ENCODE measurements at regions not wholly inside any gene's neighbourhood (a gene's known extent, or its start where the extent isn't known, plus 50 kb on each side); places are given as distances from the start of the nearest gene placed in this dataset.

DNA sequence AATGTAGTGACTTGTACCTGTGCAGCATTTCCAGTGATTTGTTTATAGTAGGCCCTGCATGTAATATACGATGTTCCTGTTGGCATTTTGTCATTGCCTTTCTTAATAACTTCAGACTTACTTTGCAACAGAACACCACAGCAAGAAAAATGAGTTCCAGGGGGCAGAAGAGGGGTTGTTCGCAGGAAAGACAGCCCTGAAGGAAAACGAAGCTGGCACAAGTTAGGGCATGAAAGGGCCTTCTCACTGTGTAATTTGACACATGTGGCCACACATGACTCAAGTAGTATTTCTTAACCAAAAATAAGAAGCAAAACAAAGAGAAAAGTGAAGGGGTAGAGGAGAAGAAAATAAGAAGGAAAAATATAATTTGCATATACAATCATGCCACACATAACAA is 265.8 kb upstream of the SMIM31 start:
- DNase-seq (ENCODE audit: low read depth in 2 of 2) = no peak

DNA sequence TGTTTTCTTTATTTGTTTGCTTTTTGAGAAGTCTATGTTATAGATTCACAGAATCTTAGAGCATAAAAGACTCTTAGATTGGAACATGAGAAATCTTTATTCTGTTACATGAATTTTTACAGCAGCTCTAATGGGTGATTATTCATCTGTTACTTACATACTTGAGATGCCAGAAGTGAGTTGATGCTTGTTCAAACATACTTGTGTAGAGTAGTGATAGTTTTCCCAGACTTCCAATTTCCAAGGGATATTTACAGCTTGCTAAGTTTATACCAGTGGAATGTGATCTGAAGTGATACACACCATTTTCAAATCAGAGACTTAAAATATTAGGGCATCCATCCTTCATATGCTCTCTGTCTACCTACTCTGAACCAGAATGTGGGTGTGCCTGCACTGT is 252.9 kb upstream of the SMIM31 start:
- no peak for DNase-seq (ENCODE audit: low read depth in 2 of 2)

DNA sequence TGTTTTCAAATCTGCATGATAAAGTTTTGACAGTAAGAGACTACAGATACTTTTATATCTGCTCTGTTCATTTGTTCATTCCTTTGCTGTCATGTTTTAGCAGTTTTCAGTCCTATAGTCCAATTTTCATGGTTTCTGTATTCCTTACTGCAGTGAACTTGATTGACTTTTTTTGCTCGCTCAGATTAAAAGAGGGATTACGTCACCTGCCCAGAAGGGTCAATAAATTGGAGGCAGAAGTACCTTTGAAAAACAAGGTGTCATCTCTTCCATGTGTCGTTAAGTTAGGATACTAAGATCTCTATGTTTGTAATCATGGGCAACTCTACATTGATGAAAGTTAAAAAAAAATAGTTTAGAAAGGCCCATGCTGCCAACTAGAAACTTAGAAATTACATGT is 250.1 kb upstream of the SMIM31 start:
- no peak for DNase-seq (ENCODE audit: low read depth in 2 of 2)

DNA sequence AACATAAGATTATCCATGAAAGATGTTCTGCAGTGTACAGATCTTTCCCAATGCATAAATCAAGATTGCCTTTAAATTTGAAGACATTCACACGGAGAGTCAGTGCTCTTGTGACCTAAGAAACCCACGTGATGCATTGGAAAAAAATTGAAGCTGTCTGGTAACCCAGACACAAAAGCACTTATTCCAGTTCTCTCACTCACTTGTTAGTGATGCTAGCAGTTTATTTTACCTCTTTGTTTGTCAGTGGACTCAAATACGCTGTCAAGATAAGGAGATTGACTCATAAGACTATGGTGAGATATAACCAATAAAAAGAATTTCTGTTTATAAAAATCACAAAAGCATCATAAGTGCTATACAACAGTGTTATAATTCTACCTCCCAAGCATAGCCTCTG is 245.8 kb upstream of the SMIM31 start:
- no peak for DNase-seq (ENCODE audit: low read depth in 2 of 2)

DNA sequence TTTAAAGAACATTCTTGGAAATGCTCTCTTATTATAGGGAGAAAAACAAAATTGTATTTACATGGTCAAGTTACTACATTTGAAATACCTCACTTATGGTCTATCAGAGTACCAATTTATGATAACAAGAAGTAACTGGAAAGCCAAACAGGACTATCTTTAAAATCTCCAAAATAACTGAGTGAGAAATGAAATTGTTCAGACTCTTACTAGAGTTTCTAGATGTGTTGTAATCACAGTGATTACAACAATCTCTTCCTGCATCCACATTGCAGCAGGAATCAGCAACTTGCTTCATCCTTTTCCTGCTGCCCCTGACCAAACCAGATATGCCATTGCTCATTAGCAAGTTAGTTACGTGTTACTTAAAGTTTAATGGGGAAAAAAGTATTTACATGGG is 245.2 kb upstream of the SMIM31 start:
- DNase-seq (ENCODE audit: low read depth in 2 of 2) = no peak

DNA sequence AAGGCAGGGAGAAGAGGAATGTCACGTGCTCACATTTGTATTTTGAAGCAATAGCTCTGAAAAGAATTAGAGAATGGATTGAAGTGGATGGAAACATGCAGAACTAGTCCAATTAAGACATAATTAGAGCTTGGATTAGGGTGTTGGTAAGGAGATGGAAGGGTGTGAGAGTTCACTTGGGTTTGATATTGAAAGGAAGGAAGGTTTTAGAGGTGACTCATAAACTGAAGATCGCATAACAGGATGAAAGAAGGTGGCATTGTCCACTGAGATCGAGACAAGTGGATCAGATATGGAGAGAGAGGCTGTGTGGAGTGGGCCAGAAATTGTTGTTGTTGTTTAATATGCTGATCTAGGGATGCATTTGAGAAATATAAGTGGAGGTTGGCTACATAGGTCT is 244.0 kb upstream of the SMIM31 start:
- DNase-seq (ENCODE audit: low read depth in 2 of 2) = no peak

DNA sequence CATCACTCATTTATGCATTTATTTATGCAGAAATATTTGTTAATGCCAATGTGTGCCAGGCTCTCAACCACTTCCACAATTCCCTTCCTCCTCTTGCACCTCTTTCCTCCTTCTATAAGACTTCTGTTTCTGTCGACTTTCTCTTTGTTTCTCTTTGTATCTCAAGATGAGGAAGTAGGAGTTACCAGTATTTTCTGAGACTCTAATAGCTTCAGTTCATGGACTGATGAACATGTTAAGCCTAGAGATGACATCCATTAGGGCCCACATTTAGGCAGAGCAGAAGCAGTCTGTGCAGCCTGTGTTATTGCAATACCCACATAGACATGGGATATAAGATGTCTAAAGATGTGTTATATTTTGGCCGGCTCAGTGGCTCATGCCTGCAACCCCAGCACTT is 241.8 kb upstream of the SMIM31 start:
- no peak for DNase-seq (ENCODE audit: low read depth in 2 of 2)

DNA sequence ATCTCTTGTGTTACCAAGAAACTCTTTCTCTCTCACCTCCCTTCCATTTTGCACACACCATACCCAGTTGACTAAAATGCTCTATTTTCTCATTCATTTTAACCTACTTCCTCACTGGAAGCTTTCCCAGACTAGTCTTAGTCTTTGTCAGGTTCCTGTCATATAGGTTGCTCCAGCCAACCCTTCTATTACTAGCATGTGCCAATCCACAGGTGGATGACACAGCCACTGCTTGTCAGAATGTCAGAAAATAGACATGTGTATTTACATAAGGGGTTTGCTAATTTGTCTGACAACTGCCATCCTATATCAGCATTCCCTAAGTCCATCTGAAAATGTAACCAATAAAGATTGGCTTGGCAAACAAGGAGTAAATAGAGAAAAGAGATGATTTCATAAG is 239.2 kb upstream of the SMIM31 start:
- DNase-seq (ENCODE audit: low read depth in 2 of 2) = no peak

DNA sequence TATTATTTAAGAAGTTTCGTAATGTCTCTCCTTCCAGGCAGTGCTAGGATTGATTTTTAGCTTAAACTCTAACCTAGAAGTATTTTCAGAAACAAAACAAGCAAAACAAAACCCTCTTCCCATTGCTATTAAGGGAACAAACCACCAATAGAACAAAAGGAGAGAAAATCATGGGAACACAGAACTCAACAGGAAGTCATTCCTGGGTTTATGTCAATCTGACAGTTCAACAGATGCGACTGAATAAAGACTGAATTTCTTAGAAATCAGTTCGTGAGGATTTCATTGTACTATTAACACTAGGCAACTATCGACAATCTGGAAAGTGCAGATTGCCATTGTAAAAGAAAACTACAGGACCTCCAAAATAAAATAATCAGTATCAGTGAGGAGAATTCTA is 229.1 kb upstream of the SMIM31 start:
- no peak for DNase-seq (ENCODE audit: low read depth in 2 of 2)

DNA sequence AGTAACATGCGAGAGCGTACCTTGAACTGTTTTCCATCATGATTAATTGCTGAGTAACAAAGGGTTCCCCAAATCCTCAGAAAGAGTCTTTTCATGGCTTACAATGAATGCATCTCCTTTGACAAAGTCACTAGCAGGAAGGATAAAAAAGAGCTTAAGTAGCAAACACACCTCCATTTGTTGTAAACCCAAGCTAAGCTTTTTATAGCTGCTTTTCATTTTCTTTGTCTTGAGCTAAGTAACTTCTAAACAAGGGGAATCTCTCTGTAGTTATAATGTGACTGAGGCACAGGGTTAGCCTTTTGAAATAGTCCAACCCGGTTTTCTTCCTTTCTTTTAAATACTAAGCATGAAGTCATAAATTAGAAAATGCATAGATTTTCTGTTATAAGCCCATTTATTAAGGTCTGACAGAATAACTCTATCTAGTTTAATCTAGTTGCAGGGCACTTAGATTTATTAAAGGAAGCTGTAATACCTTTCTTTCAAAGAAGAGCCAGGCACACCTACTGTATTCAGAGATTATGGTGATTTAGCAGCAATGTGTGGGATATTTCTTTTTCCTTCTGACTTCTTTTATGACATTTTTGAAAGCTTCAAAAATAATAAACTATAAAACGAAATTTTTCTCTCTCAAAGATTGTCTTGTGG is 226.9 kb upstream of the SMIM31 start:
- no peak for DNase-seq (ENCODE audit: low read depth in 2 of 2)

DNA sequence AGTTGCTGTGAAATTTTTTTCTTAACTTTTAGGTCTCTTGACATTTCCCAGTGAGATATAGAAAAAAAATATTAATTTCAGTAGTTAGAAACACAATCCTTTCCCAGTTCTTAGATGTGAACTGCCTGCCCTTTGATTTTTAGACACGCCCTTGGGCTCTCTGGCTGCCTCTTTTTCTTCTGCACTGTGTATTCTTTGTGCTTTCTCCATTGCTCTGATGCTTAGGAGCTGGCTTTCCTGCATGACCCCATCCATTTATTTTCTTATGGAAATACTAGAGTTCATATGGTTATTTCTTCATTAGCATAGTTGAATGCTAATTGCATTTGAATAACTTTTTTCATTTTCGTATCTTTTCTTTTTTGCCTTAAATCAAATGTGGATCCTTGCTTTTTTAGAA is 224.9 kb upstream of the SMIM31 start:
- no peak for DNase-seq (ENCODE audit: low read depth in 2 of 2)

DNA sequence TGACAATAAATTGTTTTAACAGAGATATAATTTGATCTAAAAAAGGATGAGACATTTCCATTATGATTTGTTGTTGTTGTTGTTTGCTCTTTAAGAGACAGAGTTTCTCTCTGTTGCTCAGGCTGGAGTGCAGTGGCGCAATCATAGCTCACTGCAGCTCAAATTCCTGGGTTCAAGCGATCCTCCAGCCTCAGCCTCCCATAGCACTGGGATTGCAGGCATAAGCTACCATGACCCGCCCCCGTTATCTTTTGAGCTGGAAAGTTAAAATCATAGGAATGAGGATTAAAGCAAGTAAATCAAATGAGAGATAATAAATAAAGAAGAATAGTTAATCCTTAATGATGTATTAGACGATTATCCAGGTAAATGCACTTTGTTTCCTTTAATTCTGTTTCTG is 224.4 kb upstream of the SMIM31 start:
- DNase-seq (ENCODE audit: low read depth in 2 of 2) = no peak

DNA sequence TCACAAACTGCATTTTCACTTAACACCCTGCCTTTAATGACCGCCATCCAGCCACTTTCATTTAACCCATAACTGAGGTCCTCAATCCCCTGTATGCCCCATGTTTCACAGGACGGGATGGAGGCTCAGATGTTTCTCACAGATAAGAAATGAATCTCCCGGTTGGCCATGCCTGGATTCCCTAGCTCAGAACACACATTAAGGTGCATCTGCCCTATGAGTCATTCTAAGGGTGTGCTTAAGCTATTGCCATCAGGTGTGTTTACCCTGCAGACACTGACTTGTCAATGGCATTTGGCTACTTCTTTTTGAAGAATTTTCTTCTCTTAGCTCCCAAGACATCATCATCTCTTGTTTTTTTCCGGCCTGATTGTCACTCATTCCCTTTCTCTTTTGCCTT is 222.6 kb upstream of the SMIM31 start:
- DNase-seq (ENCODE audit: low read depth in 2 of 2) = no peak

DNA sequence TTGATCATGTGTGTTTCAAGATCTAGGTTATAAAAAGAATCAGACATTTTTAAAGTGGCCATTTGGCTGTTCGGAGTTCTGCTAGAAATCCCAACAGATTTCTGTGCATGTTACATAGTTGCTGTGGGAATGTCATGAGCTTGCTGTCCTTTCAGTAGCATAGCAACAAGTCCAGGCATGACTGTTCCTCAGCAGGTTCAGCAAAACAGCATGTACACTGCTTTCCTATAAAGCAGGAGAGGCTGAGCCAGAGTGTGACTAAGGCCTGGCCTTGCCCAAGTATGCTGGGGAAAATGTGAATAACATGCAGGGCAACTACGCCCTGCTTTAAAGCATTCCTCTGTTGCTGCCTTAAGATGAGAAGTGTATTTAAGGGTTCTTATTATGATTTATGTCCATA is 217.1 kb upstream of the SMIM31 start:
- no peak for DNase-seq (ENCODE audit: low read depth in 2 of 2)

DNA sequence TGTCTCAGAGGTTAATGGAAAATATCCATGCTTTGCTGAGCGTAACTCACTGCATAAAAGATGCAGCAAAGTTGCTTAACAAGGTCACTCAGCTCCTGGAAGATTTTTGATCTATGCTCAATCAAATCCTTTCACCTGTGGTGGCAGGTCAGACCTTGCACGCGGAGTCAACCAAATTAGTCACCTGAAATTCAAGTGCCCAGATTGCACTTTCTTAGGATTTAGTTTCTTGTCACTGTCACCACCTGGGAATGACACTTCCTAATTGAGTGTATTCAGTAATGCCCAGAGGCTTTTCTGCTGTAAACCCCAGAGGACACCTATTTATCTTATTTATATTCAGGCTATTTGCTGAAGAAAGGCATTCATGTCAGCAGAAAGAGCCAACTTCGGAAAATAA is 215.8 kb upstream of the SMIM31 start:
- no peak for DNase-seq (ENCODE audit: low read depth in 2 of 2)

DNA sequence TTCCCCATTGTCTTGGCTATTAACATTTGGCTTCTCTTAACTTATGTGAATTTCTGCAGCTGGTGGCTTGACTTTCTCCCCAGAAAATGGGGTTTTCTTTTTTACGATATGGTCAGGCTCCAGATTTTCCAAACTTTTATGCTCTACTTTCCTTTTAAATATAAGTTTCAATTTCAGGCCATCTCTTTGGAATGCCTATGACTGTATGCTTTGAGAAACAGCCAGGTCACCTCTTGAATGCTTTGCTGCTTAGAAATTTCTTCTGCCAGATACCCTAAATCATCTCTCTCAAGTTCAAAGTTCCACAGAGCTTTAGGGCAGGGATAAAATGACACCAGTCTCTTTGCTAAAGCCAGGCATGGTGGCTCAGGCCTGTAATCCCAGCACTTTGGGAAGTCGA is 212.9 kb upstream of the SMIM31 start:
- DNase-seq (ENCODE audit: low read depth in 2 of 2) = no peak

DNA sequence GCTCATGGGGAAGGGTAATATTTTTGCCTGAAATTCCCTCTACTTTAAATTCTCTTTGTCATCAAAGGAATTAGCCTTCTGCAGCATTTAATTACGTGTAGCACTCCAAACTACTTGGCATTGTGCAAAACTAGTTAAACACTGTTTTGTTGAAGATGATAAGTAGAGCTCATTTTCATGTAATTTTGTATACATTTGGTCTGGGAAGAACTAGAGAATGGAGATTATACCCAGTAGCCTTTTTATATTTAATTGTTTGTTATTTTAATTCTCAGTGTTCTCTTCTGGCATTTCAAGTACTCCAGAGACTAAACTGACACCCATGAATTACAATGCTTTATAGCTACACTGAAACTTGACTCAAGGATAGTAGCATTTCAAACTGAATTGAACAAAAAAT is 211.5 kb upstream of the SMIM31 start:
- no peak for DNase-seq (ENCODE audit: low read depth in 2 of 2)

DNA sequence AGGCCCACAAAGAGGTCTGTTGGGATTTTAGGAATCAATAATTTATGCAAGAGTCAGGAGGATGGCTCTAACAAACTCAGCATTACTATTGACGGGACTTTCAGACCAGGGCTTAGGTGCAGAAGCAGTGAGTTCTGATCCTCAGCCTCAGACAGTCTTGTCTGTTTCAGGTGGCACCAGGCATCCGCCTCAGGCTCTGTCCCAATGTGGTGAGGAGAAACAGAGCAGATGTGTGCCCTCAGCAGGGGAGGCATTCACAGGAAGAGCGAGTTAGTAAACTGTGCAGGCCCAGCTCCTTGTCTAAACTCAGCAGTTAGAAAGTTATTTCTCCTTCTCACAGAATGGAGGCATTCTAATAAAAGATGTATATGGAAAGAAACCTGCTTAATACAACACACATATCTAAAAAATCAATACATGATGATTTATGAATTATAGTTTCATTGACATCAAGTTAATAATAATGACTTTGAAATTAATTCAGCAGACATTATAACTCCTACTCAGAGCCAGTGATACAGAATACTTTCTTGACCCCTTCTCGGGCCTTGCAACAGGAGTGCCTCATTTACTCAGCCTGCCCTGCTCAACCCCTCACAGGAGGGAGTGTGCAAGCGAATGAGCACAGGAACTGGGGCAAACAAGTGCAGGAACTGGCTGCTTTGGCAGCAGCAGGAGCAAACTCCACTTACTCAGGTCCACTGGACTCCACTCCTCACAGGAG is 202.8 kb upstream of the SMIM31 start:
- DNase-seq (ENCODE audit: low read depth in 2 of 2) = no peak

DNA sequence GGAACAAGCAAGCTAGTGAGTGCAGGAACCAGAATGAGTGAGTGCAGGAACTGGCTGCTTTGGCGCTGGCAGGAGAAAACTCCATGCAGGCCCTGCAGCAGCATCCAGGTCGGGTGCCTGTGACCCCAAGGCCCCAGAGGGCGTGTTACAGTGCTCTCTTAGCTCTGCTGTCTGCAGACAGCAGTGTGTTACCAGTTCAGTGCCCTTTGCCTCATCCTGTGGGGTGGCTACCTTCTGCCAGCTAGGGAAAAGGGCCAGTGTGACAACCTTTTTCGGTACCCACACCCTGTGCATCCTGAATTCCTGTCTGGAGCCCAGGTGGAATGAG is 202.3 kb upstream of the SMIM31 start:
- no peak for DNase-seq (ENCODE audit: low read depth in 2 of 2)

DNA sequence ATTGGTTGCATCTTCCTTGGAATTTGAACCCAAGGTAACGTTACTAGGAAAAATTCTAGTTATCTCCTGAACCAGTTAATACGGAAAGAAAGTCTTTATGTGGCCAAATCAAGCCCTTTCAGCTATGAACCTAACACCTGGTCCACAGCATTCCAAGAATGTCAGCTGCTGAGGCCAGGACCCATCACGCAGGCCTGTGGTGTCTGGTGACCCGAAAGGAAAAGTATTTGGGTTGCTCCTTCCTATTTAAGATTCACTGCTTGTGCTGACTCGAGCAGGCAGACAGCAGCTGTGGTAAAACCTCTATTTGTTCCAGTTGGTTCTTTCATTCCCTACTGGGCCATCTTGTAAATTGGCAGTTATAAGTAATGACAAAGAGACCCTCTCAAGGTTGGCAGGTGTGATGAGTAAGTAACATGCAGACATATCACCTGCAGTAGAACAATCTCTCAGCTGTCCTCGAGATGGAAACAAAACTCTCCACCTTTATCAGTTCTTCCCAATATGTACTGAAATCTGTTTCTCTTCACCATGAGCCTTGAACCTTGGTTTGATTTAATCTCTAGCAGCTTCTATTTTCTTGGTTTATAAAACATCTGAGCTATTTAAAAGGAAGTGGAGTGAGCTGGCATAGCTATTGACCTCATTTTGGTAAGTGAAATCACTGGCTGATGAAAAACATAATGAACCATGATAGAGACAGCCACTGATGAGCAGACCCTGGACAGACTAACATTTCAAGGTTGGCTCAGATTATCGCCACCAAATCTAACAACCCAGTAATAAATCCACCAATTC is 182.1 kb upstream of the SMIM31 start:
- DNase-seq (ENCODE audit: low read depth in 2 of 2) = no peak

DNA sequence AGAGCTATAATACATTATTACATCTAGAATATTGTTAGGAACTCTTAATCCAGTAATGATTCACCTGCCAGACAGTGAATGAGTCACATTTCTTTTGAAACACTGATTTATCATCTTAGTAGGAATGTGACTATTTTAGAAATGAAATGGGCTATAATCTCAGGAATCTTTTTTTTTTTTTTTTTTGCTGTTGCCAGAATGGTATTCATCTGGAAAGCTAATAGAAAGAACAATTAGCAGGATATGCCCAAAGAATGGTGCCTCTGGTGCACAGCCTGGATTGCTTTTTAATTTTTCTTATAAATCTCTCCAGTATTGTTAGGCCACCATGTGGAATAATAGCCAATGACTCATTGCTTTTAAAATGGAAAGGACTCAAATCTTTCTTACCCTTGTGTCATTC is 181.1 kb upstream of the SMIM31 start:
- no peak for DNase-seq (ENCODE audit: low read depth in 2 of 2)

DNA sequence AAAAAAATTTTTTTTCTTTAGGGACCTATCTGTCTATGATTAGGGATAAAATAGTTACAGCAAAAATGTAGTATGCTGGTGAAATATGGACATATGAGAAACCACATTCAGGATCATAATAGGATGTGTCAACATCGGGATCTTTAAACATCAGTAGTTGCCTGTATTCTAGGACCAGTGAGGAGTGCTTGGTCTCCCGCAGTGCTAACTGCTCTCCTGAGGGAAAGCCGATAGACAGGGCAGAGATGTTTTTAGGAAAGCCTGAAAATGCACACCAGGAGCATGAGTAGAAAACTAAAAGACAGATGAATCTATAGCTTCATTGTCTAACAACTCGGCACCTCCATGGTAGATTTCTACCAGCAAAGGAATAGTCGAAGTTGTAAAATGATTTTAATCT is 178.1 kb upstream of the SMIM31 start:
- DNase-seq (ENCODE audit: low read depth in 2 of 2) = no peak

DNA sequence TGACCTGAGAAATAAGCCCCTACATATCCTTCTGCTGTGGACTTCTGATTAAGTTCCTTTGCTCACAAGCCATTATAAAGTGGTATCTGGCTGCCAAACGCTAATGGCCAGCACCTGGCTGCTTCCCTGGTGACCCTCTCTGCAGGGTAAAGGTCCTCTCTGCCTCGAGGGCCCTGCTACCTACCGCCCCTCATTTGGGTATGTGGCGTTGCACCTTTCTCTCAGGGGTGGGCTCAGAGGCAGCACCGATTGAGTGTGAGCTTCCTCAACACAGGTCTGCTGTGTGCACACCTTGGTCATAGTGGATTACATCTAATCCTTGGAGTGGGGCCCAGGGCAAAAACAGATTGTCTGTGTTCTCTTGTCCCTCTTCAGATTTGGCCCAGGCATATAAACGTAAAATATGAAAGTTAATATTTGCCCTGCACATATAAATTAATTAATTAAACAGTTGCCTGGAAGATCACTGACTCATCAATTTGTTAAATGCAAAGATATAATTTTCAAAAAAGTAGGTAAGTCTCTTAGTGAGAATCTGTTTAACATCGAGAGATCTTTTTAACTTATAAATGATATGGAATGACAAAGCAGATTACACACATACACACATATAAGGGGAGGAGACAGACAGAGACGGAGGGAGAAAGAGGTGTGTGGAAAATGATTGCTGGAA is 174.5 kb upstream of the SMIM31 start:
- DNase-seq (ENCODE audit: low read depth in 2 of 2) = no peak

Measured in stimulated activated CD4-positive, alpha-beta T cell treated with anti-CD3 and anti-CD28 coated beads, Interleukin-12 subunit alpha, Interleukin-12 subunit beta, amount 100 ng/mL, for 24 hours (primary cell).